ENCODE measurements at regions not wholly inside any gene's neighbourhood (a gene's known extent, or its start where the extent isn't known, plus 50 kb on each side); places are given as distances from the start of the nearest gene placed in this dataset.

DNA sequence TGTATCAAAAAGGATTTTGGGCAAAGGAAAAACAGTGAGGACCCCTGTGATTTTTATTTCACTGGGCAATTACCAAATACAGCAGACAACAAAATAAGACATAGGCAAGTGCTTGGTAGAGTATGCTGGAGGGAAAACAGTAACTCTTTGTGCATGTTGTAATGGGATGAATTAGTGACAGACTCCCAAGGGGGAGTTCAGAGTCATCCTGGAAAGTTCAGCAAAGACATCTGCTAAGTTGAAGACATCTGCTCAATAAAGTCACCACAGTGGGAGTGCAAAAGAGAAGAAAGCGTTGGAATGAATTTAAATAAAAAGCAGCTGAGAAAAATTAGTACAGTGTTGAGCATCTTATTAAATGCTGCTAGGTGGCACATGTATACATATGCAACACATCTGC is 378.8 kb upstream of the ISX start (continued):
- TF ChIP-seq NFE2L2 (conservative IDR thresholded peaks at IDR 0.05; ENCODE audit: low read length): no peak
- no peak for TF ChIP-seq GATA3 (IDR thresholded peaks at IDR 0.05; ENCODE audit: borderline replicate concordance)
- TF ChIP-seq RARB (CRISPR knock-in tag; IDR thresholded peaks at IDR 0.05): no peak
- no peak for TF ChIP-seq CBX2 (IDR thresholded peaks at IDR 0.05; ENCODE audit: borderline replicate concordance, low read depth)

- TF ChIP-seq NPAS2 (CRISPR knock-in tag; IDR thresholded peaks at IDR 0.05; ENCODE audit: borderline replicate concordance): no peak
- no peak for TF ChIP-seq SMC3 (IDR thresholded peaks at IDR 0.05)
- TF ChIP-seq JUN (IDR thresholded peaks at IDR 0.05): no peak
- TF ChIP-seq NR3C1 (IDR thresholded peaks at IDR 0.05): no peak
- TF ChIP-seq RARB (CRISPR knock-in tag; IDR thresholded peaks at IDR 0.05): no peak
- TF ChIP-seq HMGXB4 (CRISPR knock-in tag; IDR thresholded peaks at IDR 0.05; ENCODE audit: borderline replicate concordance): no peak
- no peak for TF ChIP-seq POLR2A (IDR thresholded peaks at IDR 0.05; ENCODE audit: low read length)
- TF ChIP-seq HOXA7 (CRISPR knock-in tag; IDR thresholded peaks at IDR 0.05): no peak
- no peak for TF ChIP-seq TP53 (CRISPR knock-in tag; IDR thresholded peaks at IDR 0.05)
- TF ChIP-seq ZNF302 (CRISPR knock-in tag; IDR thresholded peaks at IDR 0.05): no peak
- TF ChIP-seq MAFK (IDR thresholded peaks at IDR 0.05; ENCODE audit: partially characterized antibody): no peak
- no peak for TF ChIP-seq SREBF2 (IDR thresholded peaks at IDR 0.05)
- no peak for TF ChIP-seq HOXB13 (CRISPR knock-in tag; IDR thresholded peaks at IDR 0.05; ENCODE audit: low read depth)
- TF ChIP-seq FOSL2 (IDR thresholded peaks at IDR 0.05): no peak
- TF ChIP-seq FOSL2 (CRISPR knock-in tag; IDR thresholded peaks at IDR 0.05): no peak
- TF ChIP-seq EHF (CRISPR knock-in tag; IDR thresholded peaks at IDR 0.05): no peak
- TF ChIP-seq ZFP36 (IDR thresholded peaks at IDR 0.05; ENCODE audit: borderline replicate concordance, partially characterized antibody): no peak
- no peak for TF ChIP-seq CHD2 (IDR thresholded peaks at IDR 0.05; ENCODE audit: low read length, partially characterized antibody)
- no peak for TF ChIP-seq CEBPB (IDR thresholded peaks at IDR 0.05)
- FAIRE-seq: no peak
- 0% methylated on average over 1 of the region's 1 CpG for WGBS (ENCODE audit: missing lambda C conversion rate)
These were observed 377.1 kb upstream of the ISX start for GRCh38 chr22:34688825-34689224.

GRCh38 chr22:34696557-34696956 is 369.4 kb upstream of the ISX start:
- H3K4me3 ChIP-seq: no peak overlapping the region
- TF ChIP-seq ZNF302 (CRISPR knock-in tag; IDR thresholded peaks at IDR 0.05) (no peak), BHLHE40 (IDR thresholded peaks at IDR 0.05; ENCODE audit: low read depth, low read length) (no peak), RCOR1 (IDR thresholded peaks at IDR 0.05; ENCODE audit: low read depth, low read length) (no peak), SMC3 (IDR thresholded peaks at IDR 0.05) (no peak), EHMT2 (IDR thresholded peaks at IDR 0.05; ENCODE audit: low read depth) (peak; percentile 24; the same call in 1 of the 2 replicates), HDAC2 (IDR thresholded peaks at IDR 0.05) (no peak), ATOH8 (CRISPR knock-in tag; IDR thresholded peaks at IDR 0.05; ENCODE audit: low read depth) (no peak)
- TF ChIP-seq, protein P1, sequence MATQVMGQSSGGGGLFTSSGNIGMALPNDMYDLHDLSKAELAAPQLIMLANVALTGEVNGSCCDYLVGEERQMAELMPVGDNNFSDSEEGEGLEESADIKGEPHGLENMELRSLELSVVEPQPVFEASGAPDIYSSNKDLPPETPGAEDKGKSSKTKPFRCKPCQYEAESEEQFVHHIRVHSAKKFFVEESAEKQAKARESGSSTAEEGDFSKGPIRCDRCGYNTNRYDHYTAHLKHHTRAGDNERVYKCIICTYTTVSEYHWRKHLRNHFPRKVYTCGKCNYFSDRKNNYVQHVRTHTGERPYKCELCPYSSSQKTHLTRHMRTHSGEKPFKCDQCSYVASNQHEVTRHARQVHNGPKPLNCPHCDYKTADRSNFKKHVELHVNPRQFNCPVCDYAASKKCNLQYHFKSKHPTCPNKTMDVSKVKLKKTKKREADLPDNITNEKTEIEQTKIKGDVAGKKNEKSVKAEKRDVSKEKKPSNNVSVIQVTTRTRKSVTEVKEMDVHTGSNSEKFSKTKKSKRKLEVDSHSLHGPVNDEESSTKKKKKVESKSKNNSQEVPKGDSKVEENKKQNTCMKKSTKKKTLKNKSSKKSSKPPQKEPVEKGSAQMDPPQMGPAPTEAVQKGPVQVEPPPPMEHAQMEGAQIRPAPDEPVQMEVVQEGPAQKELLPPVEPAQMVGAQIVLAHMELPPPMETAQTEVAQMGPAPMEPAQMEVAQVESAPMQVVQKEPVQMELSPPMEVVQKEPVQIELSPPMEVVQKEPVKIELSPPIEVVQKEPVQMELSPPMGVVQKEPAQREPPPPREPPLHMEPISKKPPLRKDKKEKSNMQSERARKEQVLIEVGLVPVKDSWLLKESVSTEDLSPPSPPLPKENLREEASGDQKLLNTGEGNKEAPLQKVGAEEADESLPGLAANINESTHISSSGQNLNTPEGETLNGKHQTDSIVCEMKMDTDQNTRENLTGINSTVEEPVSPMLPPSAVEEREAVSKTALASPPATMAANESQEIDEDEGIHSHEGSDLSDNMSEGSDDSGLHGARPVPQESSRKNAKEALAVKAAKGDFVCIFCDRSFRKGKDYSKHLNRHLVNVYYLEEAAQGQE (IDR thresholded peaks at IDR 0.05): peak; percentile 77; the same call in 1 of the 2 replicates
- H3K4me2 ChIP-seq: no peak overlapping the region
- H3K4me1 ChIP-seq: no peaks in the 10 kb centered on the region
- ChIA-PET POLR2A (no interaction called here), CTCF (no interaction called here)
- H3K9me3 ChIP-seq: no peaks in the 10 kb centered on the region
- DNase-seq (ENCODE audit: low read depth in 1 of 2, low spot score in 1 of 2) (no peak), ATAC-seq (no peak), FAIRE-seq (no peak)
- 6% methylated on average over 2 of the region's 2 CpGs for WGBS (ENCODE audit: missing lambda C conversion rate)
- no peak overlapping the region for H3K27ac ChIP-seq

More at GRCh38 chr22:34688825-34689224, 377.1 kb upstream of the ISX start:
- H3K4me3 ChIP-seq: no peak overlapping the region
- H3K4me2 ChIP-seq: no peak overlapping the region
- no peaks in the 10 kb centered on the region for H3K9me3 ChIP-seq
- ATAC-seq (no peak), DNase-seq (ENCODE audit: low read depth in 1 of 2, low spot score in 1 of 2) (no peak)
- CTCF ChIA-PET: no interaction called here
- H3K4me1 ChIP-seq: no peaks in the 10 kb centered on the region
- POLR2A ChIA-PET: no interaction called here
- H3K27ac ChIP-seq: no peak overlapping the region
